Activated CD8-positive, alpha-beta memory T cell treated with anti-CD3 and anti-CD28 coated beads for 1 hour (primary cell): ENCODE measurements at regions not wholly inside any gene's neighbourhood (a gene's known extent, or its start where the extent isn't known, plus 50 kb on each side); places are given as distances from the start of the nearest gene placed in this dataset.
"Not testable (repeated sequence)": the region's sequence is repeated elsewhere in the genome, so short reads cannot be mapped to it uniquely, and the experiment has no call there.

Experiments
- DNase-seq, 2 donors: peaks; one replicate each; pipeline ENCODE4 v3.0.0-alpha.2; 2020; ENCODE audit warnings: low read depth in 1 of 2; ENCODE audit errors: extremely low read depth in 1 of 2

GRCh38 chr10:44724415-44725174 is 186.5 kb upstream of the TMEM72 start:
- no peak for DNase-seq

DNA sequence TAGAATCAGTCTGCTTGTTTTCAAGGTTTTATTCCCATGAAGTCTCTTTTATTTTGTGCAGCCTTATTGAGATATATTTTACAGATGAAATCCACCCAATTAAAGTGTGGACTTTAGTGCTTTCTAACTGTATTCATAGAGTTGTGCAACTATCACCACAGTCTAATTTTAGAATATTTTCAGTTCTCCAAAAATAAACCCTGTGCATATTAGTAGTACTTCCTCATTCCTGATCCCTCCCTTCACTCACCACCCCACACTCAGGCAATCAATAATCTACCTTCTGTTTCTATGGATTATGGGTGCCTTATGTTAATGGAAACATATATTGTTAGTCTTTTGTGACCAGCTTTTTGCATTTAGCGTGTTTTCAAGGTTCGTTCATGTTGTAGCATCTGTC is 185.7 kb upstream of the TMEM72 start:
- no peak for DNase-seq

- no peak for DNase-seq
These were observed 179.9 kb upstream of the TMEM72 start for GRCh38 chr10:44731283-44731682.

GRCh38 chr10:44733501-44734488 is 177.3 kb upstream of the TMEM72 start:
- no peak for DNase-seq

DNA sequence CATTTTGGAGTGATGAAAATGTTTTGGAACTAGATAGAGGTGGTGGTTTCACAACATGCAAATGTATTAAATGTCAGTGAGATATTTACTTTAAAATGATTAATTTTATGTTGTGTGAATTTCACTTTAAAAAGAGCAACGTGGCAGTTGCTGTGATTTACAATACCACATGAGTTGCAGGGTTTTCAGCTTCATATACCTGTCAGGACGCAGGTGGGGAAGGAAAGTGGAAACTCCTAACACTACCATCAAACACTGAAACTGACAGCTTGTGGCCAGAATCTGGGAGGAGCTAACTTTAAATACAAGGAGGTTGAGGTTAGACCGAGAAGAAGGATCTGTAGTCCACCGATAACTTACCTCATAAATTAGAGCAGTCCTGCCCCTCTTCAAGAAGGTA is 168.9 kb upstream of the TMEM72 start:
- no peak for DNase-seq

DNA sequence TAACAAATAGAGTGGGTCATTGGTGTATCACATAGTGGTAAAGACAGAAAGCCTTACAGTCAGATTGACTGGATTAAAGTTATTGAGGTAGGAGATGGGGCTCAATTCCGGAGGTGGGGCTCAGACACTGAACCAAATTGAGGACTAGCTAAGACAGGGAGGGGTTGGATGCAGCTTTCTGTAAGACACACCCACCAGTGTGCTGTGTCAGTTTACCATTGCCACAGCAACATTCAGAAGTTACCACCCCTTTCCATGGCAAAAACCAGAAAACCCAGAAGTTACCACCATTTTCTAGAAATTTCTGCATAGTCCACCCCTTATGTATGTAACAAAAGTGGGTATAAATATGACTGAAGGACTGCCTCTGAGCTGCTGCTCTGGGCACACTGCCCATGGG is 167.6 kb upstream of the TMEM72 start:
- DNase-seq = no peak

GRCh38 chr10:44745920-44746319 is 165.2 kb upstream of the TMEM72 start:
- DNase-seq = no peak

DNA sequence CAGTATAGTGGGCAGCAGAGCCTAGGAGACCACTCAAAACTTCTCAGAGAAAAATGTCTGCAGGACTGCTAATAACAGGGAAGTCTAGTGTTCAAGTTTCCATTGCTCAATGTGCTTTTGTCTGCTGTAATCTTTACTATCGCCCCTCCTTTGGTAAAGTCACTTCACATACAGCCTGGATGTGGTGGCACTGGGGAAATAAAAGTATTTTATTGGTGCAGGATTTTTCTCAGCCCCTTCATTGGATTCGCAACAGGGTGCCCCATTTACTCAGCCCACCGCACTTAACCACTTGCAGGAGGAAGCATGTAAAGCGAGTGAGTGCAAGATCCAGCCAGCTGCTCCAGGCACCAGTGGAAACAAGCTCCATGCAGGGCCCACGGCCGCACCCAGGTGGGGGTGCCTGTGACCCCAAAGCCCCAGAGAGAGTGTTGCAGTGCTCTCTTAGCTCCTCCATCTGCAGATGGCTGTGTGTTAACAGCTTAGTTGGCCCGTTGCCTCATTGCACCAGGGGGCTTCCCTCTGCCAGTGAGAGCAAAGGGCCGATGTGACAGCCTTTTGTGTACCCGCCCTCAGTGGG is 163.5 kb upstream of the TMEM72 start:
- DNase-seq = no peak

- DNase-seq = no peak
These were observed 162.0 kb upstream of the TMEM72 start for GRCh38 chr10:44749151-44749550.

DNA sequence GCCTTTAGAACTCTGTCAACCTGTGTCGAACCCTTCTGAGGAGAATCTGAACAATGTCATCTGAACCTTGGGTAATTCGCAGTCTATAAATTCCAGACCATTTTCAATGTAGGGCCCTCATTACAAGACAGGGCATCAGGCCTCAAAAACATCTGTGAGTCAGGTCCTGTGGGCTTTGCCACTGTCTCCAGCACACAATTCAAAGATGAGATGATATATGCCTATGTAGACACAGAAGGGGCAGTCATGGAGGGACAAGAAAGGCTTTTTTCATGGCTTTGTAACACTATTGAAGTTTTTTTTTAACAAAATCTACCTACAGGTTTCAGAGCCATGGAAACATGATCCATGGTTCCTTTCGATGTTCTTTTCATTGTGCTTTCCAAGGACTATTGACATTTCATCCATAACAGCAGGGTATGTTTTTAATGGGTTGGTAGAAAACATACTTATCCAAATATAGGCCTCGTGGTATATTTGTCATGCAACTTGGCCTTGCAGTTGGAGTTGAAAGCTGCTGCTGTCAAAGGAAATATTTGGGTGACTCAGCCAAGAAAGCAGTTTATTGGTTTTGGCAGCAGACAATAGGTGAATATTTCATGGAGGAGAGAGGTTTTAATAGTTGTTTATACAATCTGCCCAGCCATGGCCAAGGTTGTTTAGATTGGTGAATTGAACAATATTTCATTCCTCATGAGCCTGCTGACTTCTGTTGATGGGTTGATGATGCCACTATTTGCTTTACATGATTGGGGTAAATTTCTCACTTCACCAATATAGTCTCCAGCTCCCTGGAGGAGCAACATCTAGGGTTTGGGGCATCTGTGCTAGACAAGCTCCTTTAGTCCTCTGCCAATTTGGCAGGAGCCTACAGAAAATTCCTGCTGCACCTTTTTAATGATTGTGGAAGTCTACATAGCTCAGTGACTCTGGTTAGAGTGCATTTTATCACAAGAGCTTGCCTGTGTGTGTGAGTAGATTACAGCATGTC is 158.4 kb upstream of the TMEM72 start:
- no peak for DNase-seq

GRCh38 chr10:44754355-44754754 is 156.8 kb upstream of the TMEM72 start:
- DNase-seq = not testable (repeated sequence)

GRCh38 chr10:44755481-44755880 is 155.7 kb upstream of the TMEM72 start:
- DNase-seq = no peak

- DNase-seq = no peak
These were observed 154.9 kb upstream of the TMEM72 start for GRCh38 chr10:44756216-44756615.

DNA sequence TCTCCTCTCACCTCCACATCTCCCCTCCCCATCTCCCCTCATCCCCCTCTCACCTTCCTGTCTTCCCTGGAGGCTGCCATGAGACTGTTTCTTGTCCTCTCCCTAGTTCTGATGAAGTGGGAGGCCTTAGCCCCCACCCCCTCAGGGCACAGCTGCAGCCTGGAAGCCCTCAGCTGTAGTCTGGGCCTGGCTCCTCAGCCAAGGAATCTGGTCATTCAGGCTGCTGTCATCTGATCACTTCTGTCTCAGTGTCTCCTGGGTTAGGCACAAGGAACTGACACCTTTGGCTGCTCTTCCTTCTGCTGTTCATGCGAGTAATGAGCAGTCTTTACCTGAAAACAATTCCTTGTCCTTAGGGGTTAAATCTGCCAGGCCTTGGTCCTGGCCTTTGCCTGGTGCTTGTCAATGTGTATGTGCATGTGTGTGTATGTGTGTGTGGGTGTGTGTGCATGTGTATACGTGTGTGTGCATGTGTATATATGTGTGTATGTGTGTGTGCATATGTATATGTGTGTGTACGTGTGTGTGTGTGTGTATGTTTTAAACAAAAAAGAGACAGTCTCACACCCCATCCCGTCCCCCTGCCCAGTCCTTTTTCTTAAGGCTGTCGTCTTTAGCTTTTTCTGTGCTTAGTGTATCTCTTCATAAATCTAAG is 153.5 kb upstream of the TMEM72 start:
- no peak for DNase-seq

DNA sequence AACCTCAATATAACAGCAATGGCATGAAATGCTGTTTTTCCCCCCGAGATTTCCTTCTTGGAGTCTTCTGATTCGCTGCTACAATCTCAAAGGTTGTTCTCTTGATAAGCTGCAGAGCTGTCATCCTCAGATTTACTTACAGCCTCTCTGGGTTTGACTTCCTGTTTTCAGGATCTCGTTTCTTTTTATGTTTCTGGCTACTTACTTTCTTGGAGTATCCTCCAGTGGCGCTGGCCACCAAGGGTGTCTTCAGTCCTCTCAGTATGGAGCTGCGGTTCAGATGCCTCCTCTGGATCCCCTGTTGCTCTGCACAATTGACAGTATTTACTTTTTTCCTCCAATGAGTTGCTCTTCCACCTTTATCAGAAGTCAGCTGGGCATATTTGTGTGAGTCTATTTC is 152.0 kb upstream of the TMEM72 start:
- no peak for DNase-seq

GRCh38 chr10:44760513-44760912 is 150.6 kb upstream of the TMEM72 start:
- no peak for DNase-seq

- DNase-seq = no peak
These were observed 150.1 kb upstream of the TMEM72 start for GRCh38 chr10:44761076-44761475.

DNA sequence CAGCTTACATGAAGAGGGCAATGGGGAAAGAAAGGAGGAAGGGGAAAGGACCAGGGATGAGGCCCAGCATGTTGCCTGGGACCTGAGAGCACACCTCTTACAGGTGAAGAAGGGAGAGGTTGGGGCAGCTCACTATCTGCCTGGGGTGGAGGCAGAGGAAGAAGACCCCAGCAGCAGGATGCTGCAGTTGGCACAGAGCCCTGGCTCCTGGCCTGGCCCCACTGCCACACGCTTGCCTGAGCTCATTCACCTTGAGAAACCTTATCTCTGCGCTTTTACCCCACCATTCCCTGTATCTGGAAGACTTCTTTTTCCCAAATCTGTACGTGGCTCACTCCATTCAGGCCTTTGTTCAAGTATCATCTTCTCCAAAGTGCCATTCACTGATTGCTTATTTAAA is 147.8 kb upstream of the TMEM72 start:
- no peak for DNase-seq

DNA sequence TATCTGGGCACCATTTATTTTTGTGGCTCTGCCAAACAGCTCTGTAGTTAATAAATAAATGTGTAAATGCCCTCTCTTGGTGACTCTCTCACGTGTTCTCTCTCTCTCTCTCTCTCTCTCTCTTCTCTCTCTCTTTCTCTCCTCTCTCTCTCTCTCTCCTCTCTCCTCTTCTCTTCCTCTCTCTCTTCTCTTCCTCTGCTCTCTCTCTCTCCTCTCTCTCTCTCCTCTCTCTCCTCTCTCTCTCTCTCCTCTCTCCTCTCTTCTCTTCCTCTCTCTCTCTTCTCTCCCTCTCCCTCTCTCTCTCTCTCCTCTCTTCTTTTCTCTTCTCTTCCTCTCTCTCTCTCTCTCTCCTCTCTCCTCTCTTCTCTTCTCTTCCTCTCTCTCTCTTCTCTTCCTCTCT is 145.8 kb upstream of the TMEM72 start:
- DNase-seq = no peak

GRCh38 chr10:44766631-44767030 is 144.5 kb upstream of the TMEM72 start:
- DNase-seq = no peak
